ENCODE measurements at regions not wholly inside any gene's neighbourhood (a gene's known extent, or its start where the extent isn't known, plus 50 kb on each side); places are given as distances from the start of the nearest gene placed in this dataset.
"Not testable (repeated sequence)": the region's sequence is repeated elsewhere in the genome, so short reads cannot be mapped to it uniquely, and the experiment has no call there.

GRCh38 chr13:84777316-84777715 is 895.0 kb upstream of the SLITRK1 start:
- Histone ChIP-seq H3K9me3 (no peaks in the 10 kb centered on the region), H3K4me3 (no peak overlapping the region), H3K27me3 (no peaks in the 10 kb centered on the region), H3K36me3 (no peaks in the 10 kb centered on the region)
- no peak for DNase-seq

GRCh38 chr13:84776593-84776992 is 894.3 kb upstream of the SLITRK1 start:
- Histone ChIP-seq H3K36me3 (no peaks in the 10 kb centered on the region), H3K27me3 (no peaks in the 10 kb centered on the region), H3K9me3 (no peaks in the 10 kb centered on the region), H3K4me3 (no peak overlapping the region)
- DNase-seq: no peak

GRCh38 chr13:84775920-84776319 is 893.6 kb upstream of the SLITRK1 start:
- H3K4me3 ChIP-seq, H3K36me3 ChIP-seq, H3K9me3 ChIP-seq, H3K27me3 ChIP-seq, DNase-seq: not testable (repeated sequence)

- DNase-seq: no peak
- Histone ChIP-seq H3K9me3 (no peaks in the 10 kb centered on the region), H3K36me3 (no peaks in the 10 kb centered on the region), H3K4me3 (no peak overlapping the region), H3K27me3 (no peaks in the 10 kb centered on the region)
Measured at GRCh38 chr13:84774111-84774510, 891.8 kb upstream of the SLITRK1 start.

GRCh38 chr13:84760956-84761355 is 878.7 kb upstream of the SLITRK1 start:
- no peak overlapping the region for H3K4me3 ChIP-seq
- H3K9me3 ChIP-seq: no peaks in the 10 kb centered on the region
- no peaks in the 10 kb centered on the region for H3K27me3 ChIP-seq
- no peak for DNase-seq
- no peaks in the 10 kb centered on the region for H3K36me3 ChIP-seq

GRCh38 chr13:84749126-84749525 is 866.9 kb upstream of the SLITRK1 start:
- Histone ChIP-seq H3K9me3 (no peaks in the 10 kb centered on the region), H3K36me3 (no peaks in the 10 kb centered on the region), H3K4me3 (no peak overlapping the region), H3K27me3 (no peaks in the 10 kb centered on the region)
- no peak for DNase-seq

GRCh38 chr13:84745051-84745551 is 862.8 kb upstream of the SLITRK1 start:
- Histone ChIP-seq H3K4me3 (no peak overlapping the region), H3K9me3 (no peaks in the 10 kb centered on the region), H3K27me3 (no peaks in the 10 kb centered on the region), H3K36me3 (no peaks in the 10 kb centered on the region)
- no peak for DNase-seq

- Histone ChIP-seq H3K27me3 (no peaks in the 10 kb centered on the region), H3K36me3 (no peaks in the 10 kb centered on the region), H3K4me3 (no peak overlapping the region), H3K9me3 (no peaks in the 10 kb centered on the region)
- DNase-seq: no peak
Measured at GRCh38 chr13:84744203-84744602, 861.9 kb upstream of the SLITRK1 start.

- DNase-seq: no peak
- no peaks in the 10 kb centered on the region for H3K9me3 ChIP-seq
- no peak overlapping the region for H3K4me3 ChIP-seq
- H3K36me3 ChIP-seq: no peaks in the 10 kb centered on the region
- H3K27me3 ChIP-seq: no peaks in the 10 kb centered on the region
Measured at GRCh38 chr13:84741253-84741652, 859.0 kb upstream of the SLITRK1 start.

- no peaks in the 10 kb centered on the region for H3K9me3 ChIP-seq
- H3K27me3 ChIP-seq: no peaks in the 10 kb centered on the region
- no peak for DNase-seq
- no peak overlapping the region for H3K4me3 ChIP-seq
- no peaks in the 10 kb centered on the region for H3K36me3 ChIP-seq
Measured at GRCh38 chr13:84739021-84739420, 856.7 kb upstream of the SLITRK1 start.

- no peaks in the 10 kb centered on the region for H3K27me3 ChIP-seq
Measured at GRCh38 chr13:84737661-84738060, 855.4 kb upstream of the SLITRK1 start.

GRCh38 chr13:84730376-84730775 is 848.1 kb upstream of the SLITRK1 start:
- DNase-seq: no peak
- Histone ChIP-seq H3K9me3 (no peaks in the 10 kb centered on the region), H3K27me3 (no peaks in the 10 kb centered on the region), H3K36me3 (no peaks in the 10 kb centered on the region), H3K4me3 (no peak overlapping the region)

More at GRCh38 chr13:84737661-84738060, 855.4 kb upstream of the SLITRK1 start:
- DNase-seq: no peak
- no peaks in the 10 kb centered on the region for H3K36me3 ChIP-seq
- H3K9me3 ChIP-seq: no peaks in the 10 kb centered on the region
- no peak overlapping the region for H3K4me3 ChIP-seq

- DNase-seq: no peak
- Histone ChIP-seq H3K36me3 (no peaks in the 10 kb centered on the region), H3K9me3 (no peaks in the 10 kb centered on the region), H3K4me3 (no peak overlapping the region), H3K27me3 (no peaks in the 10 kb centered on the region)
Measured at GRCh38 chr13:84705982-84706710, 823.9 kb upstream of the SLITRK1 start.

- H3K9me3 ChIP-seq: no peaks in the 10 kb centered on the region
- H3K36me3 ChIP-seq: no peaks in the 10 kb centered on the region
- DNase-seq: no peak
- no peaks in the 10 kb centered on the region for H3K27me3 ChIP-seq
- H3K4me3 ChIP-seq: no peak overlapping the region
Measured at GRCh38 chr13:84702174-84702573, 819.9 kb upstream of the SLITRK1 start.

- not testable (repeated sequence) for H3K27me3 ChIP-seq, H3K9me3 ChIP-seq, H3K4me3 ChIP-seq, H3K36me3 ChIP-seq
- DNase-seq: peak; percentile 1
Measured at GRCh38 chr13:84697591-84697990, 815.3 kb upstream of the SLITRK1 start.

GRCh38 chr13:84686973-84687372 is 804.7 kb upstream of the SLITRK1 start:
- H3K27me3 ChIP-seq: no peaks in the 10 kb centered on the region
- no peak for DNase-seq
- H3K4me3 ChIP-seq: no peak overlapping the region
- no peaks in the 10 kb centered on the region for H3K36me3 ChIP-seq
- H3K9me3 ChIP-seq: no peaks in the 10 kb centered on the region

GRCh38 chr13:84686458-84686857 is 804.2 kb upstream of the SLITRK1 start:
- H3K27me3 ChIP-seq: no peaks in the 10 kb centered on the region
- no peak overlapping the region for H3K4me3 ChIP-seq
- no peak for DNase-seq
- H3K9me3 ChIP-seq: no peaks in the 10 kb centered on the region
- H3K36me3 ChIP-seq: no peaks in the 10 kb centered on the region

GRCh38 chr13:84684804-84685203 is 802.5 kb upstream of the SLITRK1 start:
- Histone ChIP-seq H3K27me3 (no peaks in the 10 kb centered on the region), H3K36me3 (no peaks in the 10 kb centered on the region), H3K9me3 (no peaks in the 10 kb centered on the region), H3K4me3 (no peak overlapping the region)
- no peak for DNase-seq
